Activated CD4-positive, alpha-beta memory T cell treated with anti-CD3 and anti-CD28 coated beads for 36 hours (primary cell): ENCODE measurements at regions not wholly inside any gene's neighbourhood (a gene's known extent, or its start where the extent isn't known, plus 50 kb on each side); places are given as distances from the start of the nearest gene placed in this dataset.

Experiments used
- CTCF ChIA-PET: fragments of 350-600 bp; sonication (Branson Sonifier 250); formaldehyde crosslinking; loops from one replicate; lab custom pipeline; 2021; ENCODE audit warnings: antibody characterized with exemption, inconsistent platforms; lab: Charles Lee
- POLR2A ChIA-PET: fragments of 350-600 bp; sonication (Branson Sonifier 250); formaldehyde crosslinking; loops from one replicate; lab custom pipeline; 2021; ENCODE audit warnings: antibody characterized with exemption; lab: Charles Lee
- DNase-seq: peaks from one replicate; pipeline ENCODE4 v3.0.0-alpha.2; 2020
- H3K27ac Mint-ChIP-seq: one replicate; pipeline ENCODE4 v1.8.0; 2021; ENCODE audit warnings: mixed read lengths
- H3K27me3 Mint-ChIP-seq: one replicate; pipeline ENCODE4 v1.8.0; 2021; ENCODE audit warnings: mixed read lengths
- H3K36me3 Mint-ChIP-seq: one replicate; pipeline ENCODE4 v1.8.0; 2021; ENCODE audit warnings: mixed read lengths
- H3K4me1 Mint-ChIP-seq: one replicate; pipeline ENCODE4 v1.8.0; 2021; ENCODE audit warnings: low read depth, mixed read lengths
- H3K4me3 Mint-ChIP-seq: one replicate; pipeline ENCODE4 v1.8.0; 2021; ENCODE audit warnings: mild to moderate bottlenecking, mixed read lengths
- H3K9me3 Mint-ChIP-seq: one replicate; pipeline ENCODE4 v1.8.0; 2021; ENCODE audit warnings: mixed read lengths
- intact Hi-C: fragments of 100-400 bp; cut with micrococcal nuclease; formaldehyde crosslinking; loops from one replicate; pipeline ENCODE4 v1.15.1; 2023

GRCh38 chr6:25227854-25228253 is 51.3 kb upstream of the CARMIL1 start:
- ChIA-PET POLR2A (no interaction called here), CTCF (interaction anchor here (1.3 kb wide), 1 partner anchor 38 kb away, joined by 3 read pairs; no protein-coding TSS in a partner anchor)
- intact Hi-C loops, result no loop called here
- peaks cover 5% of the 10 kb centered on the region for H3K27me3 Mint-ChIP-seq
- no peak overlapping the region for H3K27ac Mint-ChIP-seq
- H3K36me3 Mint-ChIP-seq, result no peaks in the 10 kb centered on the region
- H3K4me1 Mint-ChIP-seq, result peaks cover 12% of the 10 kb centered on the region
- no peaks in the 10 kb centered on the region for H3K9me3 Mint-ChIP-seq
- no peak for DNase-seq
- H3K4me3 Mint-ChIP-seq, result no peak overlapping the region
